CD4-positive, alpha-beta memory T cell (primary cell): ENCODE measurements at regions not wholly inside any gene's neighbourhood (a gene's known extent, or its start where the extent isn't known, plus 50 kb on each side); places are given as distances from the start of the nearest gene placed in this dataset.

Experiments
- CTCF ChIA-PET: fragments of 350-600 bp; sonication (Branson Sonifier 250); formaldehyde crosslinking; loops from one replicate; lab custom pipeline; 2021; ENCODE audit warnings: inconsistent platforms; ENCODE audit not compliant: partially characterized antibody; lab: Charles Lee
- POLR2A ChIA-PET: fragments of 350-600 bp; sonication (Branson Sonifier 250); formaldehyde crosslinking; loops from one replicate; lab custom pipeline; 2021; ENCODE audit not compliant: partially characterized antibody; lab: Charles Lee
- DNase-seq, 5 donors: peaks; one replicate each; pipeline versions ENCODE4 v3.0.0 to v3.0.0-alpha.2; 2020 to 2022; ENCODE audit warnings: mixed read lengths in 1 of 5
- H3K27ac ChIP-seq: one replicate; pipeline ENCODE4 v1.7.0; 2013; ENCODE audit warnings: low read depth, low read length
- H3K27me3 ChIP-seq: 2 replicates; pipeline ENCODE4 v1.7.0; 2013; ENCODE audit warnings: mild to moderate bottlenecking, low read length, moderate library complexity; ENCODE audit not compliant: insufficient read depth
- H3K36me3 ChIP-seq: 2 replicates; pipeline ENCODE4 v1.7.0; 2013; ENCODE audit warnings: mild to moderate bottlenecking, low read length, moderate library complexity; ENCODE audit not compliant: insufficient read depth
- H3K4me1 ChIP-seq: 2 replicates; pipeline ENCODE4 v1.7.0; 2013; ENCODE audit warnings: mild to moderate bottlenecking, low read length, moderate library complexity; ENCODE audit not compliant: insufficient read depth
- H3K4me3 ChIP-seq, 2 donors: one replicate each; pipeline ENCODE4 v1.7.0; 2013; ENCODE audit warnings: low read length in 2 of 2, mild to moderate bottlenecking in 1 of 2
- H3K9me3 ChIP-seq, 2 donors: one replicate each; pipeline ENCODE4 v1.7.0; 2013; ENCODE audit warnings: low read length in 2 of 2, control low read depth in 1 of 2; ENCODE audit not compliant: control insufficient read depth in 1 of 2
- H3K27ac Mint-ChIP-seq, 7 donors: one replicate each; pipeline ENCODE4 v1.8.0; 2020 to 2021; ENCODE audit warnings: mixed read lengths in 7 of 7, mild to moderate bottlenecking in 6 of 7, inconsistent platforms in 3 of 7, moderate library complexity in 3 of 7
- H3K27me3 Mint-ChIP-seq, 2 donors: one replicate each; pipeline ENCODE4 v1.8.0; 2020 to 2021; ENCODE audit warnings: mixed read lengths in 2 of 2
- H3K36me3 Mint-ChIP-seq, 2 donors: one replicate each; pipeline ENCODE4 v1.8.0; 2020 to 2021; ENCODE audit warnings: mixed read lengths in 2 of 2, inconsistent platforms in 1 of 2, mild to moderate bottlenecking in 1 of 2
- H3K4me1 Mint-ChIP-seq, 4 donors: one replicate each; pipeline ENCODE4 v1.8.0; 2020 to 2021; ENCODE audit warnings: mixed read lengths in 4 of 4, mild to moderate bottlenecking in 1 of 4
- H3K4me3 Mint-ChIP-seq, 8 donors: one replicate each; pipeline ENCODE4 v1.8.0; 2020 to 2021; ENCODE audit warnings: mixed read lengths in 8 of 8, mild to moderate bottlenecking in 7 of 8, moderate library complexity in 6 of 8, inconsistent platforms in 3 of 8
- H3K9me3 Mint-ChIP-seq, 8 donors: one replicate each; pipeline ENCODE4 v1.8.0; 2020 to 2021; ENCODE audit warnings: mixed read lengths in 8 of 8, mild to moderate bottlenecking in 5 of 8, inconsistent platforms in 3 of 8, moderate library complexity in 1 of 8
- intact Hi-C: fragments of 100-400 bp; cut with micrococcal nuclease; formaldehyde crosslinking; loops from one replicate; pipeline ENCODE4 v1.15.1; 2023

GRCh38 chr10:78740976-78741915 is 327.5 kb upstream of the ZMIZ1 start:
- Mint-ChIP-seq H3K36me3 (no peaks in the 10 kb centered on the region), H3K27ac (peak overlapping the region in 2 of 7 donors; percentile 8 to 11), H3K4me1 (peaks cover 0 to 13% (median 8%) of the 10 kb centered on the region in 4 donors)

GRCh38 chr10:78742406-78742729 is 326.4 kb upstream of the ZMIZ1 start:
- peaks cover 0 to 7% of the 10 kb centered on the region in 2 donors for H3K27me3 Mint-ChIP-seq
- DNase-seq: no peak
- peaks cover 0 to under 1% (median 0%) of the 10 kb centered on the region in 8 donors for H3K9me3 Mint-ChIP-seq
- H3K27ac ChIP-seq: no peak overlapping the region
- intact Hi-C loops: no loop called here
- H3K4me1 Mint-ChIP-seq: peaks cover 0 to 13% (median 8%) of the 10 kb centered on the region in 4 donors
- no peak overlapping the region for H3K27ac Mint-ChIP-seq
- H3K4me3 ChIP-seq: no peak overlapping the region
- peaks cover 4% of the 10 kb centered on the region for H3K27me3 ChIP-seq
- no peaks in the 10 kb centered on the region for H3K9me3 ChIP-seq
- H3K36me3 ChIP-seq: no peaks in the 10 kb centered on the region
- H3K36me3 Mint-ChIP-seq: no peaks in the 10 kb centered on the region
- ChIA-PET CTCF (interaction anchor here (0.6 kb wide), 1 partner anchor 48 kb away, joined by 3 read pairs; no protein-coding TSS in a partner anchor), POLR2A (no interaction called here)
- H3K4me3 Mint-ChIP-seq: no peak overlapping the region
- peaks cover 7% of the 10 kb centered on the region for H3K4me1 ChIP-seq

More at GRCh38 chr10:78740976-78741915, 327.5 kb upstream of the ZMIZ1 start:
- Mint-ChIP-seq H3K4me3 (no peak overlapping the region), H3K27me3 (peaks cover 0 to 5% of the 10 kb centered on the region in 2 donors), H3K9me3 (peaks cover 0 to 2% (median 0%) of the 10 kb centered on the region in 8 donors)
- no peak for DNase-seq
- intact Hi-C loops: no loop called here
- CTCF ChIA-PET: interaction anchor here (1.5 kb wide), 1 partner anchor 84 kb away, joined by 3 read pairs; no protein-coding TSS in a partner anchor
- H3K27ac ChIP-seq: no peak overlapping the region
- no peaks in the 10 kb centered on the region for H3K9me3 ChIP-seq
- H3K4me1 ChIP-seq: peaks cover 7% of the 10 kb centered on the region
- no peak overlapping the region for H3K4me3 ChIP-seq
- POLR2A ChIA-PET: no interaction called here
- no peaks in the 10 kb centered on the region for H3K27me3 ChIP-seq
- no peaks in the 10 kb centered on the region for H3K36me3 ChIP-seq

GRCh38 chr10:78742730-78743615 is 325.8 kb upstream of the ZMIZ1 start:
- Mint-ChIP-seq H3K36me3 (no peaks in the 10 kb centered on the region), H3K4me1 (peaks cover 0 to 13% (median 8%) of the 10 kb centered on the region in 4 donors), H3K27me3 (peaks cover 0 to 7% of the 10 kb centered on the region in 2 donors), H3K4me3 (no peak overlapping the region), H3K9me3 (no peaks in the 10 kb centered on the region), H3K27ac (peak overlapping the region in 2 of 7 donors; percentile 5 to 59)
- ChIA-PET POLR2A (no interaction called here), CTCF (interaction anchor here (0.6 kb wide), 1 partner anchor 48 kb away, joined by 3 read pairs; no protein-coding TSS in a partner anchor)
- peak in 1 of 5 donors; percentile 2 for DNase-seq
- intact Hi-C loops: no loop called here
- peaks cover 4% of the 10 kb centered on the region for H3K27me3 ChIP-seq
- H3K27ac ChIP-seq: no peak overlapping the region
- H3K36me3 ChIP-seq: no peaks in the 10 kb centered on the region
- H3K4me3 ChIP-seq: no peak overlapping the region
- H3K9me3 ChIP-seq: no peaks in the 10 kb centered on the region
- H3K4me1 ChIP-seq: peaks cover 7% of the 10 kb centered on the region

- peaks cover 7% of the 10 kb centered on the region for H3K4me1 ChIP-seq
- H3K27ac Mint-ChIP-seq: no peak overlapping the region
- no peaks in the 10 kb centered on the region for H3K9me3 Mint-ChIP-seq
- H3K27ac ChIP-seq: no peak overlapping the region
- no peak overlapping the region for H3K4me3 Mint-ChIP-seq
- no peaks in the 10 kb centered on the region for H3K36me3 Mint-ChIP-seq
- H3K9me3 ChIP-seq: no peaks in the 10 kb centered on the region
- peaks cover 4% of the 10 kb centered on the region for H3K27me3 ChIP-seq
- ChIA-PET CTCF (no interaction called here), POLR2A (no interaction called here)
- intact Hi-C loops: no loop called here
- H3K4me3 ChIP-seq: no peak overlapping the region
- no peak for DNase-seq
- no peaks in the 10 kb centered on the region for H3K36me3 ChIP-seq
- peaks cover 0 to 13% (median 8%) of the 10 kb centered on the region in 4 donors for H3K4me1 Mint-ChIP-seq
- H3K27me3 Mint-ChIP-seq: peaks cover 3 to 7% of the 10 kb centered on the region in 2 donors
These were observed 324.7 kb upstream of the ZMIZ1 start for GRCh38 chr10:78744056-78744455.

GRCh38 chr10:78744491-78745090 is 324.2 kb upstream of the ZMIZ1 start:
- Histone ChIP-seq H3K9me3 (no peaks in the 10 kb centered on the region), H3K27ac (no peak overlapping the region), H3K27me3 (peaks cover 4% of the 10 kb centered on the region), H3K4me3 (no peak overlapping the region), H3K36me3 (no peaks in the 10 kb centered on the region), H3K4me1 (peaks cover 7% of the 10 kb centered on the region)
- ChIA-PET CTCF (no interaction called here), POLR2A (no interaction called here)
- Mint-ChIP-seq H3K36me3 (no peaks in the 10 kb centered on the region), H3K27me3 (peaks cover 3 to 7% of the 10 kb centered on the region in 2 donors), H3K4me3 (no peak overlapping the region), H3K27ac (no peak overlapping the region), H3K4me1 (peaks cover 0 to 13% (median 8%) of the 10 kb centered on the region in 4 donors), H3K9me3 (no peaks in the 10 kb centered on the region)
- no peak for DNase-seq
- intact Hi-C loops: no loop called here

GRCh38 chr10:78745441-78745840 is 323.3 kb upstream of the ZMIZ1 start:
- ChIA-PET CTCF (no interaction called here), POLR2A (no interaction called here)
- no peak overlapping the region for H3K4me3 Mint-ChIP-seq
- no peaks in the 10 kb centered on the region for H3K9me3 Mint-ChIP-seq
- H3K27me3 Mint-ChIP-seq: peaks cover 3 to 7% of the 10 kb centered on the region in 2 donors
- no peak overlapping the region for H3K27ac ChIP-seq
- intact Hi-C loops: no loop called here
- no peak overlapping the region for H3K4me3 ChIP-seq
- H3K36me3 Mint-ChIP-seq: no peaks in the 10 kb centered on the region
- DNase-seq: no peak
- H3K4me1 Mint-ChIP-seq: peaks cover 0 to 13% (median 8%) of the 10 kb centered on the region in 4 donors
- peaks cover 7% of the 10 kb centered on the region for H3K4me1 ChIP-seq
- H3K27ac Mint-ChIP-seq: peak overlapping the region in 1 of 7 donors; percentile 31
- peaks cover 4% of the 10 kb centered on the region for H3K27me3 ChIP-seq
- H3K9me3 ChIP-seq: no peaks in the 10 kb centered on the region
- H3K36me3 ChIP-seq: no peaks in the 10 kb centered on the region
